AG04449 (cell line): ENCODE measurements at regions not wholly inside any gene's neighbourhood (a gene's known extent, or its start where the extent isn't known, plus 50 kb on each side); places are given as distances from the start of the nearest gene placed in this dataset.

Experiments used
- CTCF ChIA-PET: fragments of 350-600 bp; formaldehyde crosslinking; extraction: SDS; loops from one replicate; lab custom pipeline; 2021; ENCODE audit warnings: antibody characterized with exemption; lab: Yijun Ruan, JAX
- POLR2A ChIA-PET: fragments of 400-600, 350-600 bp; formaldehyde crosslinking; extraction: SDS; loops from one replicate; lab custom pipeline; 2020; ENCODE audit warnings: antibody characterized with exemption, inconsistent platforms; lab: Yijun Ruan, JAX
- DNase-seq: peaks from one replicate; pipeline ENCODE4 v3.0.0-alpha.2; 2010; ENCODE audit warnings: low read depth, low spot score
- H3K4me3 ChIP-seq: 2 replicates; pipeline ENCODE4 v1.5.1; 2011; ENCODE audit warnings: low read depth, mild to moderate bottlenecking, control low read depth, low read length
- CTCF ChIP-seq: IDR thresholded peaks from one replicate; pipeline ENCODE4 v1.5.1; 2011; ENCODE audit warnings: mild to moderate bottlenecking, moderate library complexity, low read length, control low read depth, inconsistent platforms; ENCODE audit not compliant: insufficient read depth; ENCODE audit errors: missing control alignments

GRCh38 chr14:100673807-100674154 is 52.9 kb upstream of the DLK1 start:
- ChIA-PET POLR2A (no interaction called here), CTCF (interaction anchor here (0.6 to 10.3 kb wide), 6 partner anchors 8 to 289 kb away, joined by 3 to 121 read pairs (median 4); no protein-coding TSS in a partner anchor)
- DNase-seq = no peak
- no peak for TF ChIP-seq CTCF
- no peak overlapping the region for H3K4me3 ChIP-seq

GRCh38 chr14:100674428-100674827 is 52.3 kb upstream of the DLK1 start:
- ChIA-PET POLR2A (no interaction called here), CTCF (interaction anchor here (1.3 to 10.3 kb wide), 3 partner anchors 13 to 289 kb away, joined by 4 to 121 read pairs (median 6); no protein-coding TSS in a partner anchor)
- no peak overlapping the region for H3K4me3 ChIP-seq
- no peak for TF ChIP-seq CTCF
- no peak for DNase-seq

GRCh38 chr14:100674897-100675619 is 51.6 kb upstream of the DLK1 start:
- POLR2A ChIA-PET = interaction anchor here (0.6 kb wide), 1 partner anchor 706 kb away, joined by 4 read pairs; no protein-coding TSS in a partner anchor
- no peak for DNase-seq
- no peak overlapping the region for H3K4me3 ChIP-seq
- no peak for TF ChIP-seq CTCF
- CTCF ChIA-PET = interaction anchor here (1.3 to 10.3 kb wide), 5 partner anchors 13 to 290 kb away, joined by 4 to 121 read pairs (median 5); no protein-coding TSS in a partner anchor

- POLR2A ChIA-PET = interaction anchor here (0.6 kb wide), 1 partner anchor 707 kb away, joined by 4 read pairs; no protein-coding TSS in a partner anchor
These were observed 50.7 kb upstream of the DLK1 start for GRCh38 chr14:100675699-100676684.

More at GRCh38 chr14:100675699-100676684, 50.7 kb upstream of the DLK1 start:
- no peak for TF ChIP-seq CTCF
- DNase-seq = no peak
- no peak overlapping the region for H3K4me3 ChIP-seq
- CTCF ChIA-PET = interaction anchor here (1.3 to 10.3 kb wide), 8 partner anchors 9 to 291 kb away, joined by 3 to 121 read pairs (median 4); no protein-coding TSS in a partner anchor
